Pancreas (tissue), 10 donors: ENCODE measurements at regions not wholly inside any gene's neighbourhood (a gene's known extent, or its start where the extent isn't known, plus 50 kb on each side); places are given as distances from the start of the nearest gene placed in this dataset.

Experiments used
- ATAC-seq, 4 donors: fragments of 200-7000 bp; cut with Tn5 transposase; one replicate each; pipeline versions ENCODE4 v1.8.0 to v1.9.1; 2020; ENCODE audit warnings: mild to moderate bottlenecking in 4 of 4, moderate library complexity in 4 of 4
- DNase-seq, 6 donors: peaks; one replicate each; pipeline ENCODE4 v3.0.0-alpha.2; 2020
- FAIRE-seq: peaks from 2 replicates; lab custom pipeline; 2012; peaks lifted over from hg19 to GRCh38; lab: Jason Lieb, UNC
- H3K27ac ChIP-seq, 4 donors: fragments of 200-600 bp; sonication (generic); 1 replicate in 3 of 4; 2 replicates in 1 of 4; pipeline versions ENCODE4 v1.5.0 to v1.8.0; 2020
- H3K27me3 ChIP-seq, 4 donors: fragments of 200-600 bp; one replicate each; pipeline ENCODE4 v1.8.0; 2021
- H3K36me3 ChIP-seq, 3 donors: fragments of 200-600 bp; sonication (generic) in 1 of 3; one replicate each; pipeline versions ENCODE4 v1.5.0 to v1.8.0; 2020 to 2021
- H3K4me1 ChIP-seq, 3 donors: fragments of 200-600 bp; one replicate each; pipeline ENCODE4 v1.8.0; 2021
- H3K4me3 ChIP-seq, 4 donors: fragments of 200-600 bp; sonication (generic) in 2 of 4; one replicate each; pipeline versions ENCODE4 v1.5.0 to v1.8.0; 2020 to 2021
- H3K9me3 ChIP-seq, 4 donors: fragments of 200-600 bp; one replicate each; pipeline ENCODE4 v1.8.0; 2021
- CTCF ChIP-seq, 4 donors: fragments of 200-600 bp; sonication (generic) in 3 of 4; IDR thresholded peaks; one replicate each; pipeline versions ENCODE4 v1.5.0 to v1.8.0; 2021; ENCODE audit warnings: antibody characterized with exemption in 4 of 4
- WGBS, 2 donors: extraction: QIAGEN DNeasy Blood & Tissue Kit; methylation state at CpG; one replicate each; pipeline ENCODE4 v1.1.7; 2013; 5-methylcytosine and 5-hydroxymethylcytosine counted together
- intact Hi-C, 3 donors: fragments of 100-400 bp; cut with DNase I; formaldehyde crosslinking; loops; one replicate each; pipeline versions ENCODE4 v1.11.1 to v1.14.2; 2022
- donor health status: healthy with polysubstance abuse.
- donor health status: DM: no; HTN: no; CAD: no; lungs with moderate emphysema.
- donor health status: DM: no; HTN: no; CAD: no.
- donor health status: control.
- donor health status: control.
- donor health status: Bipolar disorder and iron deficiency.
- donor health status: DM: yes; HTN: yes; CAD: no.
- donor health status: DM: no; HTN: no; CAD: no.
- donor health status: DM: no; HTN: no; CAD: no.
- donor health status: DM: yes; HTN: yes; CAD: no.

- FAIRE-seq (no peak), ATAC-seq (no peak), DNase-seq (no peak)
- TF ChIP-seq CTCF (IDR thresholded peaks at IDR 0.05) = no peak
- 38 to 66% methylated on average over 1 of the region's 1 CpG for WGBS, 2 donors
- intact Hi-C loops = no loop called here
- no peaks in the 10 kb centered on the region for H3K36me3 ChIP-seq
- H3K27me3 ChIP-seq = no peaks in the 10 kb centered on the region
- H3K4me1 ChIP-seq = no peaks in the 10 kb centered on the region
- no peak overlapping the region for H3K27ac ChIP-seq
- no peaks in the 10 kb centered on the region for H3K9me3 ChIP-seq
- no peak overlapping the region for H3K4me3 ChIP-seq
Observed at GRCh38 chr6:156150391-156150790, 626.8 kb upstream of the ARID1B start.

- Histone ChIP-seq H3K27ac (no peak overlapping the region), H3K4me3 (no peak overlapping the region), H3K27me3 (peaks cover 0 to 4% (median 2%) of the 10 kb centered on the region in 4 donors), H3K4me1 (no peaks in the 10 kb centered on the region), H3K36me3 (no peaks in the 10 kb centered on the region), H3K9me3 (no peaks in the 10 kb centered on the region)
- DNase-seq (no peak), ATAC-seq (no peak), FAIRE-seq (no peak)
- no peak for TF ChIP-seq CTCF (IDR thresholded peaks at IDR 0.05)
- intact Hi-C loops = no loop called here
- WGBS, 2 donors = 41 to 56% methylated on average over 7 of the region's 7 CpGs
Observed at GRCh38 chr6:156146891-156147290, 630.3 kb upstream of the ARID1B start.

- H3K4me3 ChIP-seq = no peak overlapping the region
- no peaks in the 10 kb centered on the region for H3K27me3 ChIP-seq
- 66 to 76% methylated on average over 6 of the region's 6 CpGs for WGBS, 2 donors
- H3K4me1 ChIP-seq = no peaks in the 10 kb centered on the region
- H3K36me3 ChIP-seq = no peaks in the 10 kb centered on the region
- ATAC-seq = peak in 1 of 4 donors; percentile 60
- H3K9me3 ChIP-seq = no peaks in the 10 kb centered on the region
- no peak for FAIRE-seq
- intact Hi-C loops = no loop called here
- H3K27ac ChIP-seq = no peak overlapping the region
- TF ChIP-seq CTCF (IDR thresholded peaks at IDR 0.05) = no peak
- DNase-seq = no peak
Observed at GRCh38 chr6:156131221-156131903, 645.8 kb upstream of the ARID1B start.

- H3K27ac ChIP-seq = no peak overlapping the region
- no peaks in the 10 kb centered on the region for H3K36me3 ChIP-seq
- H3K27me3 ChIP-seq = no peaks in the 10 kb centered on the region
- ATAC-seq (no peak), FAIRE-seq (no peak), DNase-seq (no peak)
- intact Hi-C loops = no loop called here
- H3K4me1 ChIP-seq = no peaks in the 10 kb centered on the region
- H3K4me3 ChIP-seq = no peak overlapping the region
- no peaks in the 10 kb centered on the region for H3K9me3 ChIP-seq
- no peak for TF ChIP-seq CTCF (IDR thresholded peaks at IDR 0.05)
- WGBS, 2 donors = 55 to 67% methylated on average over 5 of the region's 5 CpGs
Observed at GRCh38 chr6:156126535-156126934, 650.6 kb upstream of the ARID1B start.

- ATAC-seq (no peak), FAIRE-seq (no peak), DNase-seq (no peak)
- Histone ChIP-seq H3K27me3 (no peaks in the 10 kb centered on the region), H3K4me1 (no peaks in the 10 kb centered on the region), H3K36me3 (no peaks in the 10 kb centered on the region), H3K9me3 (no peaks in the 10 kb centered on the region), H3K27ac (no peak overlapping the region), H3K4me3 (no peak overlapping the region)
- 63 to 70% methylated on average over 2 of the region's 2 CpGs for WGBS, 2 donors
- intact Hi-C loops = no loop called here
- no peak for TF ChIP-seq CTCF (IDR thresholded peaks at IDR 0.05)
Observed at GRCh38 chr6:156125844-156126243, 651.3 kb upstream of the ARID1B start.
